ENCODE measurements at regions not wholly inside any gene's neighbourhood (a gene's known extent, or its start where the extent isn't known, plus 50 kb on each side); places are given as distances from the start of the nearest gene placed in this dataset.

DNA sequence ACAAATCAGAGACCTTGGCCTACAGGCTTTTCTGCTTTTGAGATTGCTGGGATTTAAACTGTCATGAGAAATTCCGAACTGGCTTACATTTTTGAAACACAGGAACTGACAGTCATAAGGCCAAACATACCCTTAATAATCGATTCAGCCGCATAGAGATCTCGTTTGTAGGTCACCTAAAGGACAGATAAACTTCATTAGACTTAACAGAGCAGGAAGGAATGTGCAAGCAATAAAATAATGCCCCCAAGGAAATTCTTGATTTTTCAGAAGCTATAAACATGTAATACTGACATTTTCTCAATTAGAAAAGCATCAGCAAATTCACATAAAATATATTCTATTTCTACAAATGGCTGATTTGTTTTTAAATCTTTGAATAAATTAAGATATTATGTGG, 120.0 kb downstream of the CRPPA start:
- TF ChIP-seq, protein P1, sequence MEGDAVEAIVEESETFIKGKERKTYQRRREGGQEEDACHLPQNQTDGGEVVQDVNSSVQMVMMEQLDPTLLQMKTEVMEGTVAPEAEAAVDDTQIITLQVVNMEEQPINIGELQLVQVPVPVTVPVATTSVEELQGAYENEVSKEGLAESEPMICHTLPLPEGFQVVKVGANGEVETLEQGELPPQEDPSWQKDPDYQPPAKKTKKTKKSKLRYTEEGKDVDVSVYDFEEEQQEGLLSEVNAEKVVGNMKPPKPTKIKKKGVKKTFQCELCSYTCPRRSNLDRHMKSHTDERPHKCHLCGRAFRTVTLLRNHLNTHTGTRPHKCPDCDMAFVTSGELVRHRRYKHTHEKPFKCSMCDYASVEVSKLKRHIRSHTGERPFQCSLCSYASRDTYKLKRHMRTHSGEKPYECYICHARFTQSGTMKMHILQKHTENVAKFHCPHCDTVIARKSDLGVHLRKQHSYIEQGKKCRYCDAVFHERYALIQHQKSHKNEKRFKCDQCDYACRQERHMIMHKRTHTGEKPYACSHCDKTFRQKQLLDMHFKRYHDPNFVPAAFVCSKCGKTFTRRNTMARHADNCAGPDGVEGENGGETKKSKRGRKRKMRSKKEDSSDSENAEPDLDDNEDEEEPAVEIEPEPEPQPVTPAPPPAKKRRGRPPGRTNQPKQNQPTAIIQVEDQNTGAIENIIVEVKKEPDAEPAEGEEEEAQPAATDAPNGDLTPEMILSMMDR (IDR thresholded peaks at IDR 0.05; ENCODE audit: low read depth, low read length, poor library complexity, severe bottlenecking): no peak
- TF ChIP-seq EZH2phosphoT487 (IDR thresholded peaks at IDR 0.05; ENCODE audit: borderline replicate concordance, low read length): no peak

Measured in DOHH2 (cell line).